D341Med (cell line): ENCODE measurements at regions not wholly inside any gene's neighbourhood (a gene's known extent, or its start where the extent isn't known, plus 50 kb on each side); places are given as distances from the start of the nearest gene placed in this dataset.
"Not testable (repeated sequence)": the region's sequence is repeated elsewhere in the genome, so short reads cannot be mapped to it uniquely, and the experiment has no call there.

Source experiments
- DNase-seq: peaks from one replicate; pipeline ENCODE4 v3.0.0; 2012; ENCODE audit warnings: low spot score

GRCh38 chr5:21315376-21315775 lies 1327.4 kb upstream of the CDH18 start:
- not testable (repeated sequence) for DNase-seq

DNA sequence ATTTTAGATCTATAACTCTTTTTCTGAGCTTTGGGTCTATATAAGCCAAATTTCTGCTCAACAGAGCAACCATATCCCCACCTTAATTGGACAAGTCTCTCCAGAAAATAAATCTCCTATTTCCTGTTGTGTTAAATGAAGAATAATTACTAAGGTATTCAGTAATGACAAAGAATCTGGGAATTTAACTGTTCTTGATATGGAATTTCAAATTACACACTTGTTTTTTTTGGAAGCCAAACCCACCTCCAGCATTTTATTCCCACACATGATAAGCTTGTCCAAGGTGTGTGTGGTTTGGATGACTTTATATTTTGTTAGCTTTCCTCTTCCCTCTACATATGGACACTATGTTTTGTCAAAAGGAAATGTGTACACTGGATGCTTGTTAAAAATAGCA lies 1313.2 kb upstream of the CDH18 start:
- not testable (repeated sequence) for DNase-seq

DNA sequence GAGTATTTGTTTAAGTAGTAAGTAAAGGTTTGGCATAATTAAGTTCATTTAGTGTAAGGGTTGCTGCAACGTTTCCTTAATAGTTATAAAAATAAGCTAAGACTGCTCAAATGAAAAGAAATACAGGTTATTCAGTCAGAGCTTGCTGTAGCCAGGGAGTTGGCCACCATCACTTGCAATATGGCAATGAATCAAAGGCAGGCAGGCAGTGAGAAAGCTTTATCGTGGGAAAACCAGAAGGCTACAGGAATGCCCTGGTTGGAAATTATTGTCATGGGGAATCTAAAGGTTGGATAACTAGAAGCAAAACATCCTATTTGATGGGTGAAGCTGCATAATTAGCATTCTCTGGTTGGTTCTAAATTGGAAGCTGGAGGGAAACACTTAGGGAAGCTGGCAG lies 1286.4 kb upstream of the CDH18 start:
- DNase-seq = not testable (repeated sequence)

DNA sequence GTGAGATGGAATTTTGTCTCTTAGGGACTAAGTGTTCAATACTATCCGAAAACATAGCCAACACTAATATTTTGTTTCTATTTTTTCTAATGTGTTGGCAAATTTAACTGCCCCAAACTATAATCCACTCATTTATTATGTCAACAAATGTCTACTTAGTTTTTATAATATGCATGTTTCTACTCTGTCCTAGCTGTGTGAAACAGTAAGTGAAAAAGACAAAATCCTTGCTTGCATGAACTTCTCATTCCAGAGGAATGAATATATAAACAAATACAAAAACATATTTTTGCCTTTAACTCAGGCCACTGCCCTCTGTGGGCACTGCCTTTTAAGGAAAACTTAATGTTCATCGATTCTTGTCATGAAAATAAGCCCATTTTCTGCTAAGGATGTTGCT lies 1275.4 kb upstream of the CDH18 start:
- DNase-seq = no peak

- DNase-seq = peak; percentile 34
These were observed 1266.2 kb upstream of the CDH18 start for GRCh38 chr5:21254161-21254560.

DNA sequence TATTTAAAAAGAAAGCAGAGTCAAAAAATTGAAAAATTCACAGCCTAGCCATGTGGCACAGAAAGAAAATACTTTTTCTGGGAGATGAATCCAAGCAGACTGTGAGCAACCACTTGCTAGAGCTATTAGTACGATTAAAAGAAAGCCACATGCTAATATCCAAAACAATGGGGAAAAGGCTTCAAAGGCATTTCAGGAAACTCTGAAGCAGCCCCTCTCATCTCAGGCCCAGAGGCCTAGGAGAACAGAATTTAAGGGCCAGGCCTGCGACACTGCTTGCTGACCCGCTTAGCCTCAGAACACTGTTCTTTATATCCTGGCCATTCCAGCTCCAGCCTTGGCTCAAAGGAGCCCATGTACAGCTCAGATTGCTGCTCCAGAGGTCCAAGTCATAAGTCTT lies 1257.0 kb upstream of the CDH18 start:
- DNase-seq = no peak

DNA sequence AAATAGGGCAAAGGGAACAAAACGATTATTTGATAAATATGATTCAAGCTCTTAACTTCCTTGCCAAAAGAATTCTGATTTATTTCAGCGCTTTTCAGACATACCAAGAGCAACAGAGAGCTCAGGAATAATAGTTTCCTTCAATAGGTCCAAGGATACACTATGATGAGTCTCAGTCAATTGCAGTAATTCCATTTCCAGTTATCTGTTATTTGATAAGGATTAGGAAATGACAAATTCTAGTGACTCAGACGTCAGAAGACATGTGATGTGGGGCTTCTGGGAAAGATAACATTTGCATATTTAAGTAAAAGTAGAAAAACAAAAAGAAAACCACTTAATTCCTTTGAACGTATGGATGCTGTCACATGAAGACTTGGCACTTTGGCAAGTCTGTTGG lies 1250.8 kb upstream of the CDH18 start:
- DNase-seq = no peak

GRCh38 chr5:21237461-21237860 lies 1249.5 kb upstream of the CDH18 start:
- no peak for DNase-seq

DNA sequence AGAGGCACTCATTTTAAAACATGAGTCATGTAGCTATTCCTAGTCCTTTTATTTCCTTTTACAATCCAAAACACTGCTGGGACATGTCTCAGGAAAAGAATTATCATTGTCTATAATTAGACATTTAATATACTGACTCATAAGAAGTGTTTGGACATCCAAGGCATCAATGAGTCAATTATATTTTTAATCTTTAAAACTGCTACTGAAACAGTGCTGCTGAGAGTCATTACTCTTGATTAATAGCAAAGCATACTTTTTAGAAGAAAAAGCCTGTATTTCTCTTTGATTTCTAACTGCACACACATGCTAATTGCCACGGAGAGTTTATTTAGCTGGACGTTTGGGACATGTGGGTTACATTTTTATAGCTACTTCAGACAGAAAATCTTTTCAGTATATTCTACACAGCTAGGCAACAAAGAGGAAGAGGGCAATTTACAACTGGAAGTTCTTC lies 1249.0 kb upstream of the CDH18 start:
- DNase-seq = no peak

DNA sequence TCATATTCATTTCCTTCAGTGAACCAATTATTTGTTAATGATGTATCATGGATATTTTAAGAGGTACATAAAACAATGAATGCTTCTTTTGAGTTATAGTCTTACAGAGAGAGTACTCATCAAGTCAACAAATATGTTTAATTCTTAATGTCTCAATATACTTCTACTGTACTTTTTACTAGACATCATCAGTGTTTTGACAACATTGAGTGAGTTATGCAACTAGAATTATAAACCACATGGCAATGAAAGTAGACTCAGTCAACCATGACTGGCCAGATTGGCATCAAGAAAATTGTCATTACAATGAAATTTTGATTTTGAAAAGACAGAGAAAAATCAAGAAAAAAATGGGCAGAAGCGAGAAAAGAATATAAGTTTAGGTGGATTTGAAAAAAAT lies 1248.1 kb upstream of the CDH18 start:
- no peak for DNase-seq

GRCh38 chr5:21225223-21226064 lies 1237.4 kb upstream of the CDH18 start:
- no peak for DNase-seq

- DNase-seq = no peak
These were observed 1233.6 kb upstream of the CDH18 start for GRCh38 chr5:21221616-21222015.

DNA sequence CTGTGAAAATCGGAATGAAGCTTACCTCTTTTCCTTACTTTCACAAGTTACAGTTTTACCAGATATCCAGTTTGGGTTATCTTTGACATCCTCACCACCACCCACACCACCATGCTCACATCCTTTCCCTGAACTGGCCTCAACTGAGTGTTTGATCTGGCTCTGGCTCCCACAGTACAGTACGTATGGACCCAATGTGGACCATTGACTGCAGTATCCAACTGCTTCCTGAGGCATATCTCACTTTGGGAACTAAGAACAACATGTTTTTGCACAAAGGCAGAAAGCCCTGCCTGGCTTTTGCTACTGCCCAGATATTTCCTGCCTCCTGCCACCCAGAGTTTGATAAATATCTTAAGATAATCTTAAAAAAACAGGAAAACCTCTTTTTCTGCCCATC lies 1232.0 kb upstream of the CDH18 start:
- DNase-seq = no peak

DNA sequence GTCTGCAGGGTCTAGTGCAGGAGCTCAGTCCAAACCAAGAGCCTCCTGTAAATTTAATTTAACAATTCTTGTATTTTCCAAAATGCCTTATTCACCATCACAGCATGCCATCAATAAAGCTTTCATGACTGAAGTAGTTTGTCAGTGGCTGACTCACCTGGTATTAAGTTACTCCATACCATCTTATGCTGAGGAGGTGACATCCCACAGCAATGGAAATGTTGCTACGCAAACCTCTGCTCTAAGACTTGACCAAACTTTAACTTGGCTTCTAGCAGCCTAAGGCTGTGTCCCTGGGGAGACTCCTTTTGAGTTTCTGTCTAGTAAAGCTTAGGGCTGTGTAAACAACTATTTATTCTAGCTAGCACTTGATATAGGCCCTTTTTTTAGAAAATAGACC lies 1231.3 kb upstream of the CDH18 start:
- peak; percentile 14 for DNase-seq

DNA sequence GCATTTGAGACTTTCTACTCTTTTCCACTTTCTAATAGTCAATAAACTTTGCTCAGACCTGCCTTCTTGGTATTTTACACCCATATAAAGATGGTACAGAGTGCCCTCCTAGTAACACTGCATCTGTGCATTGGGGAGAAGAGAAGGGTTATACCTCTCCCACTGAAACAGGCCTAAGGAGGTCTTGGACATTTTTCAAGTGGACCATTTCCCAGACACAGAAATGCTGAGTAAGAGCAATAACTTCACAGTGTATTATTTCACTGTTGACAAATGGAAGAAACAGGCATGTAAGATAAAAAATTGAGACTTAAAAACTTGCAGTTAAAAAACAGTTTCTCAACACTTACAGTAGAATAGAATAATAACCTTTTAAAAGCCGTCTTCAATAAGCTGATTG lies 1224.0 kb upstream of the CDH18 start:
- no peak for DNase-seq

GRCh38 chr5:21209409-21209808 lies 1221.4 kb upstream of the CDH18 start:
- DNase-seq = no peak

DNA sequence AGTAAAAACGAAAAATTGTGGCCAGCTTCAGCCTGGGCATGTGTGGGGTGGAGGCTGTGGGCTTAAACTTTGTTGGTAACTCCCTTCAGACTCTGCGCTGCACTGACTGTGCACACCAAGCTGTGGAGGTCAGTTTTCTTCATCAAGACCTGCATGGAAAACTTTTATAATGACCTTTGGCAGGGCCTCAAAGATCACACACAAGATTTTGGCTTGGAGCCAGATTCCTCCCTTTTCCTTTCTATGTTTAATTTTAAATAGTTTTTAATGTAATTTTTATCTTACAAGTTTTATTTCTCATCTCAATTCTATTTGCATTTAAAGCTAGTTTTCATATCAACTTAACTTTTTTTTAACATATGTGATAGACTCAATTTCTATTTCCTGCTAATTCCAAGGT lies 1211.1 kb upstream of the CDH18 start:
- DNase-seq = no peak

- no peak for DNase-seq
These were observed 1207.1 kb upstream of the CDH18 start for GRCh38 chr5:21195145-21195544.

DNA sequence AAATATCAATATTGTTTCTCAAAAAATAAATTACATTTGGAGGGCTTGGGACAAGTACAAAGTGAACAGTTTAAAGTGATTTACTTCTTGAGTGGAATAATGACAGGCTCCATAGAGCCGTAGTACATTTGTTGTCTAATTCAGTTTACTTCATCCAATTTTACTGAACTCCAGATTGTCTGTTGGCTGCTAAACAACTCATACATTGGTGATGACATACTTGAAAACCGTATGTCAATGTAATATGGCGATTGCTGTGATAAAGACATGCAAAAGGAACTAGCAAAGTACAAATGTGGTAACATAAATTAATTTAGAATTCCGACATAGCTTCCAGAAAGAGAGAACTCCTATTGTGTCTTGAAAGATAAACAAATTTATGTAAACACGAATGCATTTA lies 1197.5 kb upstream of the CDH18 start:
- no peak for DNase-seq

GRCh38 chr5:21184581-21184980 lies 1196.6 kb upstream of the CDH18 start:
- DNase-seq = no peak

GRCh38 chr5:21181609-21182125 lies 1193.7 kb upstream of the CDH18 start:
- DNase-seq = no peak

DNA sequence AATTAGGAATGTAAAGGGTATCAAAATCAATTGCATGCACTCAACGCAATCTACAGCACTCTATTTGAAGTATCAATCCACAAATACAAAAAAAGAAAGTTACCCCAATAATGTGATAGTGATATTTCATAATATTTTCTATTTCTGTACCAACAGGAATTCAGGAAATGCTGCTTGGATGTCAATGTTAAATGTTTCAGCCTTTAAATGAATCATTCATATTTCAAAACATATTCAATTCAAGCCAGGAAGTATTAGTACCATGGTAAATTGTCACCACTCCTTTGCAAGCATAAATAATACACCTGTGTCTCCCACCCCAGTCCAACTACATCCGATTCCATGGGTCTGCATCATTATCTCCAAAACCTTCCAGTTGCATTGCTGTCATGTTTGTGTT lies 1185.5 kb upstream of the CDH18 start:
- DNase-seq = no peak

DNA sequence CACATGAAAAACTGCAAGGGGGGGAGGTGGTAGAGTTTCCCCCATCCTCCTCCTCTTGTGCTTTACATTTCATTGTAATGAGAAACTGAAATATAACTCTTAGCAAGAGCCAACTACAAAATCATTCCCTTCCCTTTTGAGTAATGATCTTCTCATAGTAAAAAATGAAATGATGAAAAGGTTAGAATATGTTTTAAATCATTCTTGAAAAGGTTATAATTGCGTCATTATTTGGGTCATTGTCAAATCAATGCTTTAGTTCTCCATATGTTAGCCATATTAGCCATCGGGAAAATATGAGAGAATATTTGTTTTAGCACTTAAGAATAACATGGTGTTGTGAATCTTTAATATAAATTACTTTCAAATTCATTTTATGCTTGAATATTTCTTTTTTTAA lies 1185.0 kb upstream of the CDH18 start:
- DNase-seq = no peak

- no peak for DNase-seq
These were observed 1183.0 kb upstream of the CDH18 start for GRCh38 chr5:21171038-21171437.
